ENCODE measurements at regions not wholly inside any gene's neighbourhood (a gene's known extent, or its start where the extent isn't known, plus 50 kb on each side); places are given as distances from the start of the nearest gene placed in this dataset.

GRCh38 chr10:44071479-44071878 is 313.4 kb downstream of the CXCL12 start:
- H3K27ac ChIP-seq (replicated peaks in 1 of 4), result no peak overlapping the region
- DNase-seq (ENCODE audit: extremely low spot score), result no peak
- WGBS, result 23% methylated on average over 2 of the region's 2 CpGs
- no peaks in the 10 kb centered on the region for H3K9me3 ChIP-seq
- H3K27me3 ChIP-seq, result no peaks in the 10 kb centered on the region
- no peaks in the 10 kb centered on the region for H3K36me3 ChIP-seq
- H3K4me1 ChIP-seq, result peaks cover 5 to 48% (median 43%) of the 10 kb centered on the region in 4 donors
- no peak for TF ChIP-seq POLR2A (IDR thresholded peaks at IDR 0.05; ENCODE audit: low read depth)
- TF ChIP-seq POLR2AphosphoS5 (IDR thresholded peaks at IDR 0.05), result no peak
- TF ChIP-seq EP300 (IDR thresholded peaks at IDR 0.05), result no peak
- TF ChIP-seq CTCF (IDR thresholded peaks at IDR 0.05), result no peak
- intact Hi-C loops (cut with DNase I), result no loop called here
- H3K4me3 ChIP-seq, result no peak overlapping the region

- WGBS, result 75% methylated on average over 5 of the region's 5 CpGs
- H3K4me1 ChIP-seq, result peaks cover 12 to 60% (median 54%) of the 10 kb centered on the region in 4 donors
- DNase-seq (ENCODE audit: extremely low spot score), result peak; percentile 91
- intact Hi-C loops (cut with DNase I), result no loop called here
- H3K4me3 ChIP-seq, result no peak overlapping the region
- no peak overlapping the region for H3K27ac ChIP-seq (replicated peaks in 1 of 4)
- no peaks in the 10 kb centered on the region for H3K27me3 ChIP-seq
- no peaks in the 10 kb centered on the region for H3K9me3 ChIP-seq
- no peaks in the 10 kb centered on the region for H3K36me3 ChIP-seq
- no peak for TF ChIP-seq POLR2AphosphoS5 (IDR thresholded peaks at IDR 0.05)
- TF ChIP-seq POLR2A (IDR thresholded peaks at IDR 0.05; ENCODE audit: low read depth), result no peak
- TF ChIP-seq EP300 (IDR thresholded peaks at IDR 0.05), result no peak
- no peak for TF ChIP-seq CTCF (IDR thresholded peaks at IDR 0.05)
Measured at GRCh38 chr10:44070282-44070681, 314.6 kb downstream of the CXCL12 start.

GRCh38 chr10:44069573-44069972 is 315.3 kb downstream of the CXCL12 start:
- intact Hi-C loops (cut with DNase I), result no loop called here
- 62% methylated on average over 4 of the region's 4 CpGs for WGBS

GRCh38 chr10:44068716-44069482 is 316.0 kb downstream of the CXCL12 start:
- Histone ChIP-seq H3K36me3 (no peaks in the 10 kb centered on the region), H3K27me3 (no peaks in the 10 kb centered on the region), H3K9me3 (no peaks in the 10 kb centered on the region), H3K4me1 (peaks cover 14 to 70% (median 68%) of the 10 kb centered on the region in 4 donors), H3K27ac (replicated peaks in 1 of 4) (peak overlapping the region in 1 of 4 donors; percentile 35), H3K4me3 (no peak overlapping the region)
- intact Hi-C loops (cut with DNase I), result no loop called here
- TF ChIP-seq CTCF (IDR thresholded peaks at IDR 0.05) (no peak), EP300 (IDR thresholded peaks at IDR 0.05) (no peak), POLR2A (IDR thresholded peaks at IDR 0.05; ENCODE audit: low read depth) (no peak), POLR2AphosphoS5 (IDR thresholded peaks at IDR 0.05) (no peak)
- peak; percentile 90 for DNase-seq (ENCODE audit: extremely low spot score)
- WGBS, result 78% methylated on average over 10 of the region's 10 CpGs

More at GRCh38 chr10:44069573-44069972, 315.3 kb downstream of the CXCL12 start:
- peak; percentile 50 for DNase-seq (ENCODE audit: extremely low spot score)
- H3K27ac ChIP-seq (replicated peaks in 1 of 4), result no peak overlapping the region
- no peaks in the 10 kb centered on the region for H3K27me3 ChIP-seq
- no peak for TF ChIP-seq CTCF (IDR thresholded peaks at IDR 0.05)
- no peak for TF ChIP-seq POLR2A (IDR thresholded peaks at IDR 0.05; ENCODE audit: low read depth)
- TF ChIP-seq POLR2AphosphoS5 (IDR thresholded peaks at IDR 0.05), result no peak
- TF ChIP-seq EP300 (IDR thresholded peaks at IDR 0.05), result no peak
- H3K4me1 ChIP-seq, result peaks cover 13 to 64% (median 61%) of the 10 kb centered on the region in 4 donors
- no peak overlapping the region for H3K4me3 ChIP-seq
- H3K36me3 ChIP-seq, result no peaks in the 10 kb centered on the region
- no peaks in the 10 kb centered on the region for H3K9me3 ChIP-seq
